ENCODE measurements at regions not wholly inside any gene's neighbourhood (a gene's known extent, or its start where the extent isn't known, plus 50 kb on each side); places are given as distances from the start of the nearest gene placed in this dataset.

DNA sequence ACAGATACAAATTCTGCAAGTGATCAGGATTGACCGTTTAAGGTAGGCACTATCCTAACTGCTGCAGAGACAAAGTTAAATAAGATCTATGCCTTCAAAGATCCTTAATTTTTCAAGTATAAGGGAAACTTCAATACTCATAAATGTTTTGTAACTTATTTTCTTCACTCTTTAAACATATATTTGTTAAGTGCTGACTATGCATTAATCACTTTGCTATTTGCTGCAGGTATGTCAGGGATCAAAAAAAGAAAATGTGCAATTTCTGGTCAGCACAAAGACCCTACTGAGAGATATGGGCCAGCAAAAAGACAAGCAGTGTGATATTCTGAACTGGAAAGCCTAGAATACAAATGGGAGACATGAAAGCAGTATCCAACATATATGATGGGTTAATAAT, 756.1 kb upstream of the PCDH9 start:
- Histone ChIP-seq H3K27ac (ENCODE audit: extremely low read depth, low read depth, low read length) (no peak overlapping the region), H2AFZ (ENCODE audit: low read depth, low read length) (no peak overlapping the region), H3K9me1 (ENCODE audit: control insufficient read depth, insufficient read depth, low read length) (no peaks in the 10 kb centered on the region), H3K4me1 (replicated peaks in 1 of 2; ENCODE audit: control insufficient read depth in 2 of 2, insufficient read depth in 2 of 2, low read length in 2 of 2) (no peaks in the 10 kb centered on the region), H3K27me3 (ENCODE audit: control insufficient read depth in 2 of 2, insufficient read depth in 2 of 2, low read length in 2 of 2) (no peaks in the 10 kb centered on the region), H3K4me3 (no peak overlapping the region), H4K20me1 (replicated peaks; ENCODE audit: control insufficient read depth, insufficient read depth, low read length) (no peaks in the 10 kb centered on the region), H3K36me3 (ENCODE audit: control insufficient read depth, insufficient read depth, low read length) (no peaks in the 10 kb centered on the region), H3K9me3 (replicated peaks; ENCODE audit: control insufficient read depth, insufficient read depth, low read depth, low read length) (no peaks in the 10 kb centered on the region), H3K9ac (ENCODE audit: insufficient read depth in 1 of 2, low read depth in 2 of 2, low read length in 2 of 2) (no peak overlapping the region), H3K79me2 (ENCODE audit: control insufficient read depth, insufficient read depth, low read length) (no peaks in the 10 kb centered on the region), H3K4me2 (ENCODE audit: insufficient read depth, low read length) (no peak overlapping the region)
- in situ Hi-C loops (cut with MboI): no loop called here
- no peak for DNase-seq (ENCODE audit: extremely low read depth in 1 of 4, low spot score in 3 of 4)
- peak; percentile 81 for TF ChIP-seq MAFK (IDR thresholded peaks at IDR 0.05; ENCODE audit: low read length)
- TF ChIP-seq ZNF316 (IDR thresholded peaks at IDR 0.05): peak; percentile 64
- TF ChIP-seq MAFF (IDR thresholded peaks at IDR 0.05; ENCODE audit: low read length): peak; percentile 59
- TF ChIP-seq MAFG (tag; conservative IDR thresholded peaks at IDR 0.05): 0 out of 2 replicates have a peak, but pooled peaks have one; percentile 10
- TF ChIP-seq, protein P1, sequence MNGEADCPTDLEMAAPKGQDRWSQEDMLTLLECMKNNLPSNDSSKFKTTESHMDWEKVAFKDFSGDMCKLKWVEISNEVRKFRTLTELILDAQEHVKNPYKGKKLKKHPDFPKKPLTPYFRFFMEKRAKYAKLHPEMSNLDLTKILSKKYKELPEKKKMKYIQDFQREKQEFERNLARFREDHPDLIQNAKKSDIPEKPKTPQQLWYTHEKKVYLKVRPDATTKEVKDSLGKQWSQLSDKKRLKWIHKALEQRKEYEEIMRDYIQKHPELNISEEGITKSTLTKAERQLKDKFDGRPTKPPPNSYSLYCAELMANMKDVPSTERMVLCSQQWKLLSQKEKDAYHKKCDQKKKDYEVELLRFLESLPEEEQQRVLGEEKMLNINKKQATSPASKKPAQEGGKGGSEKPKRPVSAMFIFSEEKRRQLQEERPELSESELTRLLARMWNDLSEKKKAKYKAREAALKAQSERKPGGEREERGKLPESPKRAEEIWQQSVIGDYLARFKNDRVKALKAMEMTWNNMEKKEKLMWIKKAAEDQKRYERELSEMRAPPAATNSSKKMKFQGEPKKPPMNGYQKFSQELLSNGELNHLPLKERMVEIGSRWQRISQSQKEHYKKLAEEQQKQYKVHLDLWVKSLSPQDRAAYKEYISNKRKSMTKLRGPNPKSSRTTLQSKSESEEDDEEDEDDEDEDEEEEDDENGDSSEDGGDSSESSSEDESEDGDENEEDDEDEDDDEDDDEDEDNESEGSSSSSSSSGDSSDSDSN (IDR thresholded peaks at IDR 0.05; ENCODE audit: borderline replicate concordance in 1 of 2, low read depth in 2 of 2, low read length in 2 of 2): no peak
- ChIA-PET CTCF (ENCODE audit: low intra/inter-chr PET ratio) (no interaction called here), POLR2A (no interaction called here)
- BruUV-seq (replicated peaks): no TSS peak
- intact Hi-C loops (cut with micrococcal nuclease): no loop called here
- no peak for FAIRE-seq
- no peak for ATAC-seq
- WGBS (ENCODE audit: insufficient coverage, low coverage, missing lambda C conversion rate): 0% methylated on average over 1 of the region's 1 CpG

DNA sequence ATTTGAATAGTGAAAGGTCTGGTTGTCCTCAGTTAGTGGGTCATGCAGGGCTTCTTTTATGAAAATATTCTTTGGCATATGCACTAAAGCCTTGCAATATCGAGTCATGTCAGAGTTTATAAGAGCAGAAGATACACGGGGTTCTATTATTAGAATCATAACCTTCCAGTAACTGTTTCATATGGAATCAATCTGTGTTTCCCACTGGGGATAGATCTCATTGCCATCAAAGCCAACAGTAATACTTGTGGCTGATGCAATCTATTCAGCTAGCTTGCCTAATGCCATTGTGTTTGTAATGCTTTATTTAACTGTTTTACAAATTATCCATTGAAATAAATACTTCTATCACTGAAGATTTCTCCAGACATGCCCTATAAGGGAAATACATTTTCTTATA, 746.9 kb upstream of the PCDH9 start:
- H3K4me2 ChIP-seq (ENCODE audit: insufficient read depth, low read length): no peak overlapping the region
- H3K9ac ChIP-seq (ENCODE audit: insufficient read depth in 1 of 2, low read depth in 2 of 2, low read length in 2 of 2): no peak overlapping the region
- POLR2A ChIA-PET: no interaction called here
- no peaks in the 10 kb centered on the region for H3K9me3 ChIP-seq (replicated peaks; ENCODE audit: control insufficient read depth, insufficient read depth, low read depth, low read length)
- H3K9me1 ChIP-seq (ENCODE audit: control insufficient read depth, insufficient read depth, low read length): no peaks in the 10 kb centered on the region
- H4K20me1 ChIP-seq (replicated peaks; ENCODE audit: control insufficient read depth, insufficient read depth, low read length): no peaks in the 10 kb centered on the region
- H3K27ac ChIP-seq (ENCODE audit: extremely low read depth, low read depth, low read length): no peak overlapping the region
- no peak for ATAC-seq
- DNase-seq (ENCODE audit: extremely low read depth in 1 of 4, low spot score in 3 of 4): no peak
- no peak overlapping the region for H2AFZ ChIP-seq (ENCODE audit: low read depth, low read length)
- no peaks in the 10 kb centered on the region for H3K36me3 ChIP-seq (ENCODE audit: control insufficient read depth, insufficient read depth, low read length)
- H3K4me3 ChIP-seq: no peak overlapping the region
- WGBS (ENCODE audit: insufficient coverage, low coverage, missing lambda C conversion rate): 0% methylated on average over 2 of the region's 2 CpGs
- no peaks in the 10 kb centered on the region for H3K79me2 ChIP-seq (ENCODE audit: control insufficient read depth, insufficient read depth, low read length)
- BruUV-seq (replicated peaks): no TSS peak
- intact Hi-C loops (cut with micrococcal nuclease): no loop called here
- H3K4me1 ChIP-seq (replicated peaks in 1 of 2; ENCODE audit: control insufficient read depth in 2 of 2, insufficient read depth in 2 of 2, low read length in 2 of 2): no peaks in the 10 kb centered on the region
- FAIRE-seq: no peak
- CTCF ChIA-PET (ENCODE audit: low intra/inter-chr PET ratio): no interaction called here
- in situ Hi-C loops (cut with MboI): no loop called here
- no peaks in the 10 kb centered on the region for H3K27me3 ChIP-seq (ENCODE audit: control insufficient read depth in 2 of 2, insufficient read depth in 2 of 2, low read length in 2 of 2)
- TF ChIP-seq, protein P2, sequence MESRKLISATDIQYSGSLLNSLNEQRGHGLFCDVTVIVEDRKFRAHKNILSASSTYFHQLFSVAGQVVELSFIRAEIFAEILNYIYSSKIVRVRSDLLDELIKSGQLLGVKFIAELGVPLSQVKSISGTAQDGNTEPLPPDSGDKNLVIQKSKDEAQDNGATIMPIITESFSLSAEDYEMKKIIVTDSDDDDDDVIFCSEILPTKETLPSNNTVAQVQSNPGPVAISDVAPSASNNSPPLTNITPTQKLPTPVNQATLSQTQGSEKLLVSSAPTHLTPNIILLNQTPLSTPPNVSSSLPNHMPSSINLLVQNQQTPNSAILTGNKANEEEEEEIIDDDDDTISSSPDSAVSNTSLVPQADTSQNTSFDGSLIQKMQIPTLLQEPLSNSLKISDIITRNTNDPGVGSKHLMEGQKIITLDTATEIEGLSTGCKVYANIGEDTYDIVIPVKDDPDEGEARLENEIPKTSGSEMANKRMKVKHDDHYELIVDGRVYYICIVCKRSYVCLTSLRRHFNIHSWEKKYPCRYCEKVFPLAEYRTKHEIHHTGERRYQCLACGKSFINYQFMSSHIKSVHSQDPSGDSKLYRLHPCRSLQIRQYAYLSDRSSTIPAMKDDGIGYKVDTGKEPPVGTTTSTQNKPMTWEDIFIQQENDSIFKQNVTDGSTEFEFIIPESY (CRISPR knock-in tag; IDR thresholded peaks at IDR 0.05): no peak
- TF ChIP-seq, protein P3, sequence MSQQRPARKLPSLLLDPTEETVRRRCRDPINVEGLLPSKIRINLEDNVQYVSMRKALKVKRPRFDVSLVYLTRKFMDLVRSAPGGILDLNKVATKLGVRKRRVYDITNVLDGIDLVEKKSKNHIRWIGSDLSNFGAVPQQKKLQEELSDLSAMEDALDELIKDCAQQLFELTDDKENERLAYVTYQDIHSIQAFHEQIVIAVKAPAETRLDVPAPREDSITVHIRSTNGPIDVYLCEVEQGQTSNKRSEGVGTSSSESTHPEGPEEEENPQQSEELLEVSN (IDR thresholded peaks at IDR 0.05; ENCODE audit: borderline replicate concordance in 1 of 2, extremely low read depth in 1 of 2, insufficient read depth in 1 of 2, insufficient read length in 1 of 2, low read depth in 1 of 2, low read length in 1 of 2, poor library complexity in 1 of 2, severe bottlenecking in 1 of 2): no peak
- TF ChIP-seq TAL1 (IDR thresholded peaks at IDR 0.05): no peak
- no peak for TF ChIP-seq RBFOX2 (IDR thresholded peaks at IDR 0.05; ENCODE audit: low read depth, low read length)
- no peak for TF ChIP-seq STAT5B (CRISPR knock-in tag; IDR thresholded peaks at IDR 0.05)
- TF ChIP-seq, protein P4, sequence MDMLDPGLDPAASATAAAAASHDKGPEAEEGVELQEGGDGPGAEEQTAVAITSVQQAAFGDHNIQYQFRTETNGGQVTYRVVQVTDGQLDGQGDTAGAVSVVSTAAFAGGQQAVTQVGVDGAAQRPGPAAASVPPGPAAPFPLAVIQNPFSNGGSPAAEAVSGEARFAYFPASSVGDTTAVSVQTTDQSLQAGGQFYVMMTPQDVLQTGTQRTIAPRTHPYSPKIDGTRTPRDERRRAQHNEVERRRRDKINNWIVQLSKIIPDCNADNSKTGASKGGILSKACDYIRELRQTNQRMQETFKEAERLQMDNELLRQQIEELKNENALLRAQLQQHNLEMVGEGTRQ (CRISPR knock-in tag; IDR thresholded peaks at IDR 0.05): no peak

Data from K562 (cell line).